Gastrocnemius medialis (tissue), 4 donors: ENCODE measurements at regions not wholly inside any gene's neighbourhood (a gene's known extent, or its start where the extent isn't known, plus 50 kb on each side); places are given as distances from the start of the nearest gene placed in this dataset.

Experiments used
- CTCF ChIP-seq, 5 experiments: fragments of 450-650 bp in 3 of 5; fragments of 200-600 bp in 2 of 5; sonication (generic) in 2 of 5; IDR thresholded peaks in 4 of 5; conservative IDR thresholded peaks in 1 of 5; 1 replicate in 4 of 5; 2 replicates in 1 of 5; pipeline ENCODE4 v1.5.1; 2016 to 2019; ENCODE audit warnings: antibody characterized with exemption in 5 of 5, mild to moderate bottlenecking in 3 of 5, moderate library complexity in 3 of 5
- POLR2A ChIP-seq, 2 donors: fragments of 450-650 bp; IDR thresholded peaks; one replicate each; pipeline ENCODE4 v1.6.1; 2017; ENCODE audit warnings: antibody characterized with exemption in 2 of 2, mild to moderate bottlenecking in 2 of 2, moderate library complexity in 2 of 2

- TF ChIP-seq CTCF (IDR thresholded peaks at IDR 0.05 in 4 of 5, conservative IDR thresholded peaks at IDR 0.05 in 1 of 5) (no peak), POLR2A (IDR thresholded peaks at IDR 0.05) (no peak)
Measured at GRCh38 chr7:9120331-9120730, 686.9 kb downstream of the NXPH1 start.
